GM12891 (cell line): ENCODE measurements at regions not wholly inside any gene's neighbourhood (a gene's known extent, or its start where the extent isn't known, plus 50 kb on each side); places are given as distances from the start of the nearest gene placed in this dataset.

Experiments
- POLR2A ChIP-seq: IDR thresholded peaks from 2 replicates; pipeline ENCODE4 v1.6.1; 2011; ENCODE audit warnings: low read depth, low read length, control low read depth
- POLR2AphosphoS5 ChIP-seq: IDR thresholded peaks from 2 replicates; pipeline ENCODE4 v1.6.1; 2011; ENCODE audit warnings: low read depth, low read length, control low read depth
- SPI1 ChIP-seq: IDR thresholded peaks from 2 replicates; pipeline ENCODE4 v1.6.1; 2011; ENCODE audit warnings: low read depth, low read length, control low read depth
- TAF1 ChIP-seq: IDR thresholded peaks from 2 replicates; pipeline ENCODE4 v1.6.1; 2011; ENCODE audit warnings: low read depth, low read length, control low read depth

GRCh38 chr10:78392197-78392596 is 358.5 kb downstream of the RPS24 start:
- TF ChIP-seq POLR2A: no peak
- TF ChIP-seq TAF1: no peak
- no peak for TF ChIP-seq POLR2AphosphoS5
- no peak for TF ChIP-seq SPI1
